RWPE2 (cell line): ENCODE measurements at regions not wholly inside any gene's neighbourhood (a gene's known extent, or its start where the extent isn't known, plus 50 kb on each side); places are given as distances from the start of the nearest gene placed in this dataset.

ENCODE experiments used
- ATAC-seq: fragments of 200-7000 bp; cut with Tn5 transposase; 3 replicates; pipeline ENCODE4 v1.9.1; 2021; ENCODE audit warnings: low read depth
- DNase-seq: peaks from one replicate; pipeline ENCODE4 v3.0.0-alpha.2; 2020; ENCODE audit warnings: low spot score
- H3K27ac ChIP-seq: fragments of 450-650 bp; 2 replicates; pipeline ENCODE4 v1.5.1; 2017; ENCODE audit warnings: mild to moderate bottlenecking; ENCODE audit not compliant: poor library complexity, severe bottlenecking
- H3K27me3 ChIP-seq: fragments of 250-450 bp; sonication (Bioruptor Pico); 2 replicates; pipeline ENCODE4 v1.5.1; 2021; ENCODE audit warnings: mild to moderate bottlenecking, moderate library complexity; ENCODE audit not compliant: insufficient read depth, poor library complexity, severe bottlenecking
- H3K36me3 ChIP-seq: fragments of 250-450 bp; sonication (Bioruptor Pico); 2 replicates; pipeline ENCODE4 v1.5.1; 2020; ENCODE audit warnings: low read depth, mild to moderate bottlenecking, moderate library complexity
- H3K4me1 ChIP-seq: fragments of 250-450 bp; sonication (Bioruptor Pico); 2 replicates; pipeline ENCODE4 v1.5.1; 2021; ENCODE audit warnings: mild to moderate bottlenecking, moderate library complexity; ENCODE audit not compliant: insufficient read depth, poor library complexity, severe bottlenecking
- H3K4me3 ChIP-seq: fragments of 250-450 bp; sonication (Bioruptor Pico); 2 replicates; pipeline ENCODE4 v1.5.1; 2021; ENCODE audit warnings: mild to moderate bottlenecking, moderate library complexity; ENCODE audit not compliant: severe bottlenecking
- H3K9me3 ChIP-seq: fragments of 250-450 bp; sonication (Bioruptor Pico); 2 replicates; pipeline ENCODE4 v1.5.1; 2021; ENCODE audit warnings: mild to moderate bottlenecking, moderate library complexity; ENCODE audit not compliant: severe bottlenecking
- CTCF ChIP-seq: fragments of 450-650 bp; IDR thresholded peaks from one replicate; pipeline ENCODE4 v1.5.1; 2017; ENCODE audit warnings: mild to moderate bottlenecking, moderate library complexity; ENCODE audit not compliant: poor library complexity, severe bottlenecking

- TF ChIP-seq CTCF, result no peak
- H3K4me1 ChIP-seq, result no peaks in the 10 kb centered on the region
- no peak for ATAC-seq
- no peak overlapping the region for H3K27ac ChIP-seq
- H3K27me3 ChIP-seq, result peaks cover 5% of the 10 kb centered on the region
- no peak overlapping the region for H3K4me3 ChIP-seq
- DNase-seq, result no peak
- H3K36me3 ChIP-seq, result no peaks in the 10 kb centered on the region
- no peaks in the 10 kb centered on the region for H3K9me3 ChIP-seq
Observed at GRCh38 chr1:90779573-90779972, 62.5 kb upstream of the BARHL2 start.

GRCh38 chr1:90778486-90778885, 61.4 kb upstream of the BARHL2 start:
- no peaks in the 10 kb centered on the region for H3K4me1 ChIP-seq
- no peak overlapping the region for H3K4me3 ChIP-seq
- ATAC-seq, result no peak

GRCh38 chr1:90773812-90774211, 56.7 kb upstream of the BARHL2 start:
- no peaks in the 10 kb centered on the region for H3K36me3 ChIP-seq
- DNase-seq, result no peak
- H3K4me1 ChIP-seq, result no peaks in the 10 kb centered on the region
- peaks cover 5% of the 10 kb centered on the region for H3K27me3 ChIP-seq
- TF ChIP-seq CTCF, result no peak
- H3K4me3 ChIP-seq, result no peak overlapping the region
- no peak for ATAC-seq
- no peaks in the 10 kb centered on the region for H3K9me3 ChIP-seq
- H3K27ac ChIP-seq, result no peak overlapping the region

More at GRCh38 chr1:90778486-90778885, 61.4 kb upstream of the BARHL2 start:
- DNase-seq, result no peak
- Histone ChIP-seq H3K27ac (no peak overlapping the region), H3K27me3 (peaks cover 9% of the 10 kb centered on the region), H3K9me3 (no peaks in the 10 kb centered on the region), H3K36me3 (no peaks in the 10 kb centered on the region)
- no peak for TF ChIP-seq CTCF

- Histone ChIP-seq H3K4me3 (no peak overlapping the region), H3K36me3 (no peaks in the 10 kb centered on the region), H3K9me3 (no peaks in the 10 kb centered on the region), H3K27ac (no peak overlapping the region), H3K4me1 (no peaks in the 10 kb centered on the region), H3K27me3 (no peaks in the 10 kb centered on the region)
- TF ChIP-seq CTCF, result no peak
- ATAC-seq (no peak), DNase-seq (no peak)
Observed at GRCh38 chr1:90768826-90769225, 51.7 kb upstream of the BARHL2 start.

- Histone ChIP-seq H3K27me3 (no peaks in the 10 kb centered on the region), H3K27ac (no peak overlapping the region), H3K4me3 (no peak overlapping the region), H3K4me1 (no peaks in the 10 kb centered on the region), H3K36me3 (no peaks in the 10 kb centered on the region), H3K9me3 (no peaks in the 10 kb centered on the region)
- no peak for DNase-seq
- TF ChIP-seq CTCF, result no peak
- no peak for ATAC-seq
Observed at GRCh38 chr1:90768098-90768497, 51.0 kb upstream of the BARHL2 start.
